ENCODE measurements at regions not wholly inside any gene's neighbourhood (a gene's known extent, or its start where the extent isn't known, plus 50 kb on each side); places are given as distances from the start of the nearest gene placed in this dataset.

- TF ChIP-seq AR (CRISPR knock-in tag; IDR thresholded peaks at IDR 0.05) (no peak), ZNF232 (CRISPR knock-in tag; IDR thresholded peaks at IDR 0.05) (no peak)
Observed at GRCh38 chr10:2856598-2856997, 210.8 kb upstream of the PFKP start.
